ENCODE measurements at regions not wholly inside any gene's neighbourhood (a gene's known extent, or its start where the extent isn't known, plus 50 kb on each side); places are given as distances from the start of the nearest gene placed in this dataset.
A peak's percentile ranks its signal among the peaks of the same experiment; 100 is the strongest.
"Not testable (repeated sequence)": the region's sequence is repeated elsewhere in the genome, so short reads cannot be mapped to it uniquely, and the experiment has no call there.

DNA sequence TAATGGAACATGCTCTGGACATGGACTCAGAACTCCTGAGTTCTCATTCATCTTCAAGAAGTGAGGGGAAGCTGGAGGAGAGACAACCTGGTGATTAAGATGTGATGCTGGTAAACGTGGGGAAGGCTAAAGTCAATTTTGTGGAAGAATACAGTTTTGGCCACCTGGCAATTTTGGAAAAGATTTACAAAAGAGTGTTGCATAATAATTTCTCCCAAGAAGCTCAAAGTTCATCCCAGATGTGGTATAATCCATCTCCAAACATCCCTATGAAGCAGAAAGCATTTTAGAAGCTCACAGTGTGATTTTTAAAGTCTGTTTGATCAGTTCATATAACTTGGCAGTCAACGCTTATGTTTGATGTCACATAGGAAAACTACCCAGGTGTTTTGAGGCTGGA, 208.7 kb downstream of the LMX1A start:
- no peak for DNase-seq

DNA sequence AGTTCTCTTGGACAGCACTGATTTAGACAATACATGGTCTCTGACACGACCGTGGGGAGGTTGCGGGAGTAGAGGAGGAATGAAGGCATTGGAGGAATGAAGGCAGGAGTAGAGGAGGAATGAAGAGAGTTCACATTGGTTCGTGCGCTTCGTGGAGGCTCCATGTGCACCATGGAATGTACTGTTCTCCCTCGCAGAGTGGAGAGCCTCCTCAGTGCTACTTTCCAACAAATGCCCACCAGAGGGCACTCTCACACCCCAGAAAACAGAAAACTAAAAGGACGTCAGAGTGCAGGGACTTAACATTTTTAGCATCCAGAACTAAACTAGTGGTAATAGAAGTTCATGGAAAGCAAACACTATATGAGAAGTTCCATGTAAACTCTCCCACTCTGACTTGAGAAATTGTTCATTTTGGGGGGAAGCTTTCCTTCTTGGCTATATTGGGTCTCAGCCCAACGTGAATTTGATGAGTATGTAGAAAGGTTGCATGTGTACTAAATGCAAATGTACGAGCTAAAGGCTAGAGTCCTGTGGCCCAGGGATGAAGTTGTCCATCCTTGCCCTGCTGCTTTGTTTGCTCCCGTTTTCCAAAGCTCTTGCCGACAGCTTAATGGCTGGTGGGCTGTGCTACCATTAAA, 211.6 kb downstream of the LMX1A start:
- peak; percentile 52 for DNase-seq

GRCh38 chr1:165143437-165144065, 213.0 kb downstream of the LMX1A start:
- DNase-seq: peak; percentile 18

DNA sequence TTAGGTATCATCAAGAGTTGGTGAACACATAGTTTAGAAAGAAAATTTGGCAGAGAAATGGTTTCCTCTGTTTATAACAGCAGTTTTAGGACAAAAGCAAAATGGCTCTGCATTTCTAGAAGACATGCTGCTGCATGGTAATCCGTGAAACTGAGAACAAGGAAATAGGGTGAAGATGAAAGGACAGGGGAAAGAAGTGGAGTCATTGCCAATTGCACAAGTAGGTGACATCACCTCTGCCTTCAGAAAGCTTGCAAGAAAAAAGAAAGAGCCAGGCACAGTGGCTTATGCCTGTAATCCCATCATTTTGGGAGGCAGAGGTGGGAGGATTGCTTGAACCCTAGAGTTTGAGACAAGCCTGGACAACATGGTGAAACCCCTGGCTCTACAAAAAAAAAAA, 217.6 kb downstream of the LMX1A start:
- no peak for DNase-seq

- no peak for DNase-seq
Measured at GRCh38 chr1:165137551-165138316, 218.8 kb downstream of the LMX1A start.

GRCh38 chr1:165134431-165134830, 222.1 kb downstream of the LMX1A start:
- no peak for DNase-seq

GRCh38 chr1:165129568-165130164, 226.8 kb downstream of the LMX1A start:
- DNase-seq: peak; percentile 79

DNA sequence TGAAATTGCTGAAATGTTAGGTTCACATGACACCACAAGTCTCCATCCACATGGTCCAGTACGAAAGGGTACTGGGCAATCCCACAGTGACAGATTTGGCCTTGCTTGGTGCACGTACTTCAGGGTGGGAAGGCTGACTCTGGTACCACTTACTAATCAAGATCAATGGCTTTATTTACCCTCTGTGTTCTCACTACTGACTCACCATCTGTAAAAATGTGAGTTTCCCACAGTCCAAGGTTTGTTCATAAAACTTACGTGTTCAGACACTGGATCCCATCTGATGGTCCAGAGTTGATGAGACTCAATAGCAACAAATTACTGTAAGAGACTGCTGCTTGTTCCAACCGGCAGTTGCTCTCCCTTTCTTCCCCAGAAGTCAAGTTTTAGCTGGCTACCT, 231.7 kb downstream of the LMX1A start:
- no peak for DNase-seq

GRCh38 chr1:165119086-165119485, 237.4 kb downstream of the LMX1A start:
- peak; percentile 86 for DNase-seq

DNA sequence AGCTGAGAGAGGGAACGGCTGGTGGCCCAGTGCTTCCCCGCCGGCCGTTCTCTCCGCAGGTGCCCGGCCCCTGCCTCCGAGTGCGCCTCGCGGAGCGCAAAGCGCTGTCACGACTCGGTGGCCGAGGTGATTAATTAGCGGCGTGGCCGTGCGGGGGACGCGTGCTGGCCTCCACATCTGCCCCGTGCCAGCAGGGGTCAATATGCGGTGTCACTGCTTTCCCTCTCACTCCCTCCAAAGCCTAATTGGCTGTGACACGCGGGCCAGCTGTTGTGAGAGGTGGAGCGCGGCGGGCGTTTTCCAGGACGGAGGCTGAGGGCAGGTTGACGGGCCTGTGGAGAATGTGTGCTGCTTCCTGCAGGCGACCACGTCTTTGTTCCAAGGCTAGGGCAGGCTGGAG, 239.0 kb downstream of the LMX1A start:
- DNase-seq: no peak

DNA sequence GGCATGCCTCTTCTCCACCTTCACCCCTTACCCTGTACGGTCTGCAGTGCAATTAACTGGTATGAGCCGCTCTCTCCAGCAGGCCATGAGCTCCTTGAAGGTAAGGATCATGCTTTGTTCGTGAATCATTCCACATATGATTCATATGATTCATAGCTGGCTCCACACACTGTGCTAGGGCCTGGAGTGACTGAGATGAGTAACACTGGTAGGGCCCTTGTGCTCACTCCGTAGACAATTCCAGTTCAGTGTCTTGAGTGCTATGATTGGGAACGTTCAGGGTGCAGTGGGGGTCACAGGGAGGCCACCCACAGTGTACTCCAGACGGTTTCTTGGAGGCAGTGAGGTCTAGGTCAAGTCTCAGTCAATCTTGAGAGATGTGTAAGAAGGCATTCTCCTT, 239.8 kb downstream of the LMX1A start:
- no peak for DNase-seq

- DNase-seq: no peak
Measured at GRCh38 chr1:165116171-165116570, 240.3 kb downstream of the LMX1A start.

DNA sequence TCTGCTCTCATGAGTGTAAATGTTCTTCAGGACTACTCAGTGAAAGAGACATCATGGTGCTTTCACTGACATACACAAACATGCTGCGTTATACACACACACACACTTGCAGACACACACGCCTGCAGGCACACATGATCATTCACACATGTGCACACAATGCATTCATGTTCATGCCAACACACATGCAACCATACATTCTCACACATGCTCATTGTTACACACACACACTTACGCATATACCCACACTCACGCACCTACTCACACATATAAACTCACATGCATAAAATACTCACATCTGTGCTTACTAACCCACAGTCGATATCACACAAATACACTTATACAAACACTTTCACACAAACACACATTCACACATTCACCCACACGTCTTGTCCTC, 241.6 kb downstream of the LMX1A start:
- DNase-seq: no peak

DNA sequence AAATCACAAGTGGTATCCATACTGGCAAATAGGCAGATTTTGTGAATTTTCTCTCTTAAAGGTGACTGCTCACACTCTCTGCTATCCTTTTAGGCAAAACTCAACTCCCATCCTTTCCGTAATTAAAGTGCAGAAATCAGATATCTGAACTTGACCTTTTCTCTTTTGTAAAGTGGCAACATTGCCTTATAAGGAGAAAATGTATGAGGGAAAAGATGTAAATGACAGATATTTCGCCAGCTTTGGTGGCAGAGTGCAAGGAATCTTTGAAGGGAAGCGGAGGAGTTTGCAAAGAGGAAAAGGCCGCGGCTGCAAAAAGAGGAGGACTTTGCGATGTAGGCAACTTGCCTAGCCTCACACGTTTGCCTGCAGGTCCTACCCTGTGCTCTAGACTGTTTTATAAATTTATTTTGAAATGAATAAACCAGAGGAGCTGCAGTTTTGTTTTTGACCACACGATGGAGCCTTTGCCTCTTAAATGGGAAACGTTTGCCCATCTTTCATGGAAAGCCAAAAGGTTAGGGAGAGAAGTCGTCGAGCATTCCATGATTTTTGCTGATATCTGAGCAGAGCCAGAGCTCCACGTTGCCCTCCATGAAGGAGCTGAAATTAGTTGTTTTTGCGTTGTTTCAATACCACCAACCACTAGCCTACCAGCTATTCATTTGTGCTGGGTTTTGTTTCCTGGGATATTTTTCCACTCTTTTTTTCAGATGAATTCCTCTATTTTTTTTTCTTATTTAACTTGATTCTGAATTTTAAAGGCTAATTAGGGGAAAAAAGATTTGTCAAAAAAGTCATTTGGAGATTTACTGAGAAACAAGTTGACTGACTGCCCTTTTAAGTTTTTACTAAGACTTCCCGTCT, 242.3 kb downstream of the LMX1A start:
- peak; percentile 70 for DNase-seq

DNA sequence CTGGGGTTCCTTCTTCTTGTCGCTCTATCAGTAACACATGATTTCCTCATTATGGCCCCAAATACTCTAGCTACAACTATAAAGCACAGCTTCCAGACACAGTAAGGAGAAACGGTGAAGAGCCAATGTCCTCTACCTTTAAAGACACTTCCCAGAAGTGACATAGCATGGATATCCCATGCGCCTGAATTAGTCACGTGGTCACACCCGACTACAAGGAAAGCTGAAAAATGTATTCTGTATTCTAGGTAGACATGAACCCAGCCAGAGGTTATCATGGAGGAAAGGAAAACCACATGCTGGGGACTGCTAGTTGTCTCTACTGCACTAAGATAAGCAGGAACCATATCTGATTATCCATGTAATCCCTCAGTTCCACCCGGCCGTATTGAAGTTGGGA, 244.3 kb downstream of the LMX1A start:
- no peak for DNase-seq

DNA sequence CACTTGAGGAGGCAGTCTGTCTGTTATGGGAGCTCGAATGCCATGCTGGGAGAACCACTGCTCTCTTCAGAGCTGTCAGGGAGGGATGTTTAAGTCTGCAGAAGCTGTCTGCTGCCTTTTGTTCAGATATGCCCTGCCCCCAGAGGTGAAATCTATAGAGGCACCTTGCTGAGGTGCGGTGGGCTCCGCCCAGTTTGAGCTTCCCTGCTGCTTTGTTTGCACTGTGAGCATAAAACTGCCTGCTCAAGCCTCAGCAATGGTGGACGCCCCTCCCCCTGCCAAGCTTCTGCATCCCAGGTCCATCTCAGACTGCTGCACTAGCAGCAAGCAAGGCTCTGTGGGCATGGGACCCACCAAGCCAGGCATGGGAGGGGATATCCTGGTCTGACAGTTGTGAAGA, 247.5 kb downstream of the LMX1A start:
- peak; percentile 86 for DNase-seq

- DNase-seq: not testable (repeated sequence)
Measured at GRCh38 chr1:165092542-165093162, 263.9 kb downstream of the LMX1A start.

DNA sequence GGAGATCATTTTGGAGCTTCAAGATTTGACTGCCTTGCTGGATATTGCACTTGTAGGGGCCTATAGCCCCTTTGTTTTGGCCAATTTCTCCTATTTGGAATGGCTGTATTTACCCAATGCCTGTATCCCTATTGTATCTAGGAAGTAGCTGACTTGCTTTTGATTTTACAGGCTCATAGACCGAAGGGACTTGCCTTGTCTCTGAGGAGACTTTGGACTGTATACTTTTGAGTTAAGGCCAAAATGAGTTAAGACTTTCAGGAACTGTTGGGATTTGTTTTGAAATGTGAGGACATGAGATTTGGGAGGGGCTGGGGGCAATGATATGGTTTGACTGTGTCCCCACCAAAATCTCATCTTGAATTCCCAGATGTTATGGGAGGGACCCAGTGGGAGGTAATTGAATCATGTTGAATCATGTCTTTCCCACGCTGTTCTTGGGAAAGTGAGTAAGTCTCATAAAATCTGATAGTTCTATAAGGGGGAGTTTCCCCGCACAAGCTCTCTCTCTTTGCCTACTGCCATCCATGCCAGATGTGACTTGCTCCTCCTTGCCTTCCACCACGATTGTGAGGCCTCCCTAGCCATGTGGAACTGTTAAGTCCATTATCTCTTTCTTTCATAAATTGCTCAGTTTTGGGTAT, 276.1 kb downstream of the LMX1A start:
- no peak for DNase-seq

DNA sequence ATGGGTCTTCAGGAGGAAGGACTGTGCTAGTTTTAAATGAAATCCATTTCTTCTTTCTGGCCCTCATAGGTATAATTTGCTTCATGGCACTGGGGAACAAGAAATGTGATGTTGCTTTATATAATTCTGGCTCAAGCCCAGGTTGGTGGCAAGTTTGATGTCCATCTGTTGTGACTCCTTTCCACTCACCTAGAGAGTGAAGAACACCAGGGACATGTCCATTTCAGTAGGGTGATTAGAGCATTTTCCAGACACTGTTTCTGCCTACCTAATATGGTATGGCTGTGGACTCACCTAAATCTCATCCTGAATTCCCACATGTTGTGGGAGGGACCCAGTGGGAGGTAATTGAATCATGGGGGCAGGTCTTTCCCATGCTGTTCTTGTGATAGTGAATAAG, 278.1 kb downstream of the LMX1A start:
- DNase-seq: no peak

DNA sequence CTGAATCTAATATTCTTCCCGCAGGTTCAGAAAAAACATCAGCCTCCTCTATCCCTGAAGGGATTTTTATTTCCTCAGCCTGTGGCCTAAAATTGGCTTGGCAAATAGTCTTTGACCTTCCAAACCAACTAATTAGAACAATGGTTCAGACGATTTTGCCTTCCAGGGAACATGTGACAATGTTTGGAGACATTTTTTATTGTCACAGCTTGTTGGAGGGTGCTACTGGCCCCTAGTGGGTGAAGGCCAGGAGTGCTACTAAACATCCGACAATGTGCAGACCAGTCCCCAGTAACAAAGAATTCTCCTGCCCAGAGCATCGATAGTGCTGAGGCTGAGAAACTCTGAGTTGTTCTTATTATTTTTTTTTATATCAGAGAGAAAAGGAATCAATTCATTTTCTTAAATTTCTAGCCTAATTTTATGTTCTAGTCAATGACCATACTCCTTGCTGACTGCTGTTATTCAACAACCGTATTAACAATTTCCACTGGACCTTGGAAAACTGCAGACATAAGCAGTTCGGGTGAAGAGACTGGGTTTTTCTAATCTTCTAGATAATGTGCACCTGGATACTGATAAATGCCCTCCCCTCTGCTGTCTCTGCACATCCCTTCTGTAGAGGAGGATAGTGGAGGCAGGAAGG, 280.7 kb downstream of the LMX1A start:
- peak; percentile 71 for DNase-seq
